Caco-2 (cell line): ENCODE measurements at regions not wholly inside any gene's neighbourhood (a gene's known extent, or its start where the extent isn't known, plus 50 kb on each side); places are given as distances from the start of the nearest gene placed in this dataset.

Experiments
- BruUV-seq: library from RNA; stranded (reverse); fragments of 400-500 nt; replicated peaks from 2 replicates; lab custom pipeline; 2021; lab: Mats Ljungman, UMichigan
- CTCF ChIA-PET: fragments of 300-600 bp; sonication (Branson Sonifier 250); formaldehyde crosslinking; loops from one replicate; lab custom pipeline; 2022; ENCODE audit warnings: antibody characterized with exemption; lab: Charles Lee
- POLR2A ChIA-PET: fragments of 300-600 bp; sonication (Branson Sonifier 250); formaldehyde crosslinking; loops from one replicate; lab custom pipeline; 2022; ENCODE audit warnings: antibody characterized with exemption; lab: Charles Lee
- DNase-seq, 2 experiments: peaks; one replicate each; pipeline versions ENCODE4 v3.0.0 to v3.0.0-alpha.2; 2020 to 2022
- H3K27me3 ChIP-seq: replicated peaks from 2 replicates; pipeline ENCODE4 v1.6.0; 2011; ENCODE audit warnings: low read length; ENCODE audit not compliant: control insufficient read depth, insufficient read depth
- H3K36me3 ChIP-seq: 2 replicates; pipeline ENCODE4 v1.5.1; 2011; ENCODE audit warnings: low read length; ENCODE audit not compliant: control insufficient read depth, insufficient read depth
- H3K4me1 ChIP-seq: fragments of 250-450 bp; sonication (Bioruptor Pico); 2 replicates; pipeline ENCODE4 v1.5.1; 2020; ENCODE audit warnings: mild to moderate bottlenecking
- H3K4me3 ChIP-seq: 2 replicates; pipeline ENCODE4 v1.5.1; 2011; ENCODE audit warnings: low read depth, mild to moderate bottlenecking, control low read depth, low read length
- H3K9me3 ChIP-seq: fragments of 250-450 bp; sonication (Bioruptor Pico); 2 replicates; pipeline ENCODE4 v1.5.1; 2020; ENCODE audit warnings: mild to moderate bottlenecking, moderate library complexity
- H3K27ac Mint-ChIP-seq: one replicate; pipeline ENCODE4 v1.8.0; 2022; ENCODE audit warnings: mixed read lengths; ENCODE audit not compliant: unreplicated experiment
- H3K27me3 Mint-ChIP-seq: one replicate; pipeline ENCODE4 v1.8.0; 2022; ENCODE audit warnings: mixed read lengths; ENCODE audit not compliant: insufficient read depth, unreplicated experiment
- H3K36me3 Mint-ChIP-seq: one replicate; pipeline ENCODE4 v1.8.0; 2022; ENCODE audit warnings: mild to moderate bottlenecking, mixed read lengths; ENCODE audit not compliant: insufficient read depth, unreplicated experiment
- H3K4me1 Mint-ChIP-seq: one replicate; pipeline ENCODE4 v1.8.0; 2022; ENCODE audit warnings: low read depth, mixed read lengths; ENCODE audit not compliant: unreplicated experiment
- H3K4me3 Mint-ChIP-seq: one replicate; pipeline ENCODE4 v1.8.0; 2022; ENCODE audit warnings: mild to moderate bottlenecking, moderate library complexity, mixed read lengths; ENCODE audit not compliant: unreplicated experiment
- H3K9me3 Mint-ChIP-seq: one replicate; pipeline ENCODE4 v1.8.0; 2022; ENCODE audit warnings: mixed read lengths; ENCODE audit not compliant: unreplicated experiment
- CTCF ChIP-seq, 2 experiments: fragments of 200-600 bp in 1 of 2; IDR thresholded peaks; 1 replicate in 1 of 2; 2 replicates in 1 of 2; pipeline versions ENCODE4 v1.5.1 to v1.8.0; 2011 to 2022; ENCODE audit warnings: antibody characterized with exemption in 1 of 2, control low read depth in 1 of 2, inconsistent platforms in 1 of 2, low read depth in 1 of 2, low read length in 1 of 2, mild to moderate bottlenecking in 1 of 2, moderate library complexity in 1 of 2; ENCODE audit not compliant: insufficient read depth in 1 of 2, severe bottlenecking in 1 of 2, unreplicated experiment in 1 of 2
- intact Hi-C: fragments of 100-400 bp; cut with micrococcal nuclease; formaldehyde crosslinking; loops from one replicate; pipeline ENCODE4 v1.10.0; 2022; ENCODE audit not compliant: unreplicated experiment

DNA sequence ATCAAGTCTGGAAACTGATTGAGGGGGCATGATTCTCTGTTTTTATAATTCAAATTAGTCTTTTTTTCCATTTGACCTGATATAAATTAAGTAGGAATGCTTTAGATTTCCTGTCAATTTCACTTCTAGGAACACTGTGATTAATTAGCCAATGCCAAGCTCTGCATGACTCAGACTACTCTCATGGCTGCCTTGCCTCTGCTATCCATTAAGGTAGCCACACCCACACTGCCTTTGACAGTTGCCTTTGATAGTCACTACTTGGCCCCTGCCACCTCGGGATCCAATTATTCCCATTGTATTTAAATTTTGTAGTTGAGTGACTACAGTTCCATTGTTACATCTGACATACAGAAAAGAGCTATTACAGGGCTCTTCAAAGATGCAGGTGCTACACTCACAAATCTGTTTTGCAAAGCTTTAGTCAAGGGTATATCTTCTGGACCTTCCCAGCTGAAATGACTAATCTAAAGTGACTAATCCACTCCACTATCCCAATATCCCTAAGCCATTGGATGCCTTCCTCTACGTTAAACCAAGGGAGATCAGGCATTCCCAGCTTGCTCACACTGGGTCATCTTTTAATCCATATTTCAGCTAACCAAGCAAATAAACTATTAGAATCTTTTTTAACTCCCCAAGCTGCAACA lies 1193.1 kb upstream of the MIR17HG start:
- CTCF ChIA-PET, result no interaction called here
- Mint-ChIP-seq H3K9me3 (no peaks in the 10 kb centered on the region), H3K27ac (no peak overlapping the region), H3K36me3 (no peaks in the 10 kb centered on the region), H3K4me3 (no peak overlapping the region), H3K4me1 (no peaks in the 10 kb centered on the region), H3K27me3 (peaks cover 3% of the 10 kb centered on the region)
- no peaks in the 10 kb centered on the region for H3K4me1 ChIP-seq
- no peak for TF ChIP-seq CTCF (IDR thresholded peaks at IDR 0.05; ENCODE audit: insufficient read depth in 1 of 2, low read depth in 1 of 2, low read length in 1 of 2, severe bottlenecking in 1 of 2, unreplicated experiment in 1 of 2)
- DNase-seq, result no peak
- intact Hi-C loops, result no loop called here
- no peaks in the 10 kb centered on the region for H3K27me3 ChIP-seq
- H3K36me3 ChIP-seq, result no peaks in the 10 kb centered on the region
- H3K4me3 ChIP-seq, result no peak overlapping the region
- POLR2A ChIA-PET, result no interaction called here
- H3K9me3 ChIP-seq, result no peaks in the 10 kb centered on the region
- BruUV-seq, result no TSS peak

- Mint-ChIP-seq H3K36me3 (no peaks in the 10 kb centered on the region), H3K4me3 (no peak overlapping the region), H3K27me3 (peaks cover 3% of the 10 kb centered on the region), H3K4me1 (no peaks in the 10 kb centered on the region), H3K9me3 (no peaks in the 10 kb centered on the region), H3K27ac (no peak overlapping the region)
- ChIA-PET POLR2A (no interaction called here), CTCF (no interaction called here)
- TF ChIP-seq CTCF (IDR thresholded peaks at IDR 0.05; ENCODE audit: insufficient read depth in 1 of 2, low read depth in 1 of 2, low read length in 1 of 2, severe bottlenecking in 1 of 2, unreplicated experiment in 1 of 2), result no peak
- no peaks in the 10 kb centered on the region for H3K4me1 ChIP-seq
- no TSS peak for BruUV-seq
- no peaks in the 10 kb centered on the region for H3K27me3 ChIP-seq
- H3K36me3 ChIP-seq, result no peaks in the 10 kb centered on the region
- H3K9me3 ChIP-seq, result no peaks in the 10 kb centered on the region
- no peak overlapping the region for H3K4me3 ChIP-seq
- DNase-seq, result no peak
- intact Hi-C loops, result no loop called here
These were observed 1191.1 kb upstream of the MIR17HG start for GRCh38 chr13:90156390-90156789.

GRCh38 chr13:90168953-90169352 lies 1178.5 kb upstream of the MIR17HG start:
- no TSS peak for BruUV-seq
- POLR2A ChIA-PET, result no interaction called here
- TF ChIP-seq CTCF (IDR thresholded peaks at IDR 0.05; ENCODE audit: insufficient read depth in 1 of 2, low read depth in 1 of 2, low read length in 1 of 2, severe bottlenecking in 1 of 2, unreplicated experiment in 1 of 2), result no peak
- no peaks in the 10 kb centered on the region for H3K4me1 Mint-ChIP-seq
- no peak overlapping the region for H3K4me3 Mint-ChIP-seq
- no peak for DNase-seq
- no peak overlapping the region for H3K27ac Mint-ChIP-seq
- H3K4me1 ChIP-seq, result no peaks in the 10 kb centered on the region
- H3K36me3 ChIP-seq, result no peaks in the 10 kb centered on the region
- intact Hi-C loops, result no loop called here
- no peaks in the 10 kb centered on the region for H3K27me3 Mint-ChIP-seq
- CTCF ChIA-PET, result no interaction called here
- H3K4me3 ChIP-seq, result no peak overlapping the region
- H3K9me3 Mint-ChIP-seq, result no peaks in the 10 kb centered on the region
- no peaks in the 10 kb centered on the region; the same call in 1 of the 2 replicates for H3K27me3 ChIP-seq
- no peaks in the 10 kb centered on the region for H3K9me3 ChIP-seq
- no peaks in the 10 kb centered on the region for H3K36me3 Mint-ChIP-seq
